Astrocyte (in vitro differentiated cells and primary cell): ENCODE measurements at regions not wholly inside any gene's neighbourhood (a gene's known extent, or its start where the extent isn't known, plus 50 kb on each side); places are given as distances from the start of the nearest gene placed in this dataset.

Source experiments
- EZH2 ChIP-seq: IDR thresholded peaks from 2 replicates; pipeline ENCODE4 v1.6.1; 2012; ENCODE audit warnings: mild to moderate bottlenecking, low read length, inconsistent platforms; ENCODE audit not compliant: insufficient read depth
- TF ChIP-seq, protein P1 (sequence below): IDR thresholded peaks from 2 replicates; pipeline ENCODE4 v1.5.1; 2011; ENCODE audit warnings: low read depth, mild to moderate bottlenecking, inconsistent platforms, low read length, moderate library complexity; ENCODE audit not compliant: insufficient read depth

DNA sequence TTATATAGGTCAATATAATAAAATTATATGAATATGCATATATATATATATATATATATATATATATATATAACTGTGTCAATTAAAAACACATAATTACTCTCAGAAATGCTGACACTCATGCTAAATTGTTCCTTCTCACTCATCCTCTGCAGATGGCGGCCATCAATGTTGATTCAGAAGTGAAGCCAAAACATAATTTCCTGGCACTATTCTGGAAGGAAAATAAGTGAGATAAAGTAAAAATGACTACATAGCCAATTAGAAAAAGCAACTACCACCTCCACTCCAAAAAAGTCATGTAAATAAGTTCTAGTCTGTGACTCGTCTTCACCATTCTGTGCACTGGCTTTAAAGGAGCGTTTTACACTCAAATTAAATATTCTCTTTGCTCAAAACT lies 423.3 kb downstream of the EFNB2 start:
- TF ChIP-seq, protein P1, sequence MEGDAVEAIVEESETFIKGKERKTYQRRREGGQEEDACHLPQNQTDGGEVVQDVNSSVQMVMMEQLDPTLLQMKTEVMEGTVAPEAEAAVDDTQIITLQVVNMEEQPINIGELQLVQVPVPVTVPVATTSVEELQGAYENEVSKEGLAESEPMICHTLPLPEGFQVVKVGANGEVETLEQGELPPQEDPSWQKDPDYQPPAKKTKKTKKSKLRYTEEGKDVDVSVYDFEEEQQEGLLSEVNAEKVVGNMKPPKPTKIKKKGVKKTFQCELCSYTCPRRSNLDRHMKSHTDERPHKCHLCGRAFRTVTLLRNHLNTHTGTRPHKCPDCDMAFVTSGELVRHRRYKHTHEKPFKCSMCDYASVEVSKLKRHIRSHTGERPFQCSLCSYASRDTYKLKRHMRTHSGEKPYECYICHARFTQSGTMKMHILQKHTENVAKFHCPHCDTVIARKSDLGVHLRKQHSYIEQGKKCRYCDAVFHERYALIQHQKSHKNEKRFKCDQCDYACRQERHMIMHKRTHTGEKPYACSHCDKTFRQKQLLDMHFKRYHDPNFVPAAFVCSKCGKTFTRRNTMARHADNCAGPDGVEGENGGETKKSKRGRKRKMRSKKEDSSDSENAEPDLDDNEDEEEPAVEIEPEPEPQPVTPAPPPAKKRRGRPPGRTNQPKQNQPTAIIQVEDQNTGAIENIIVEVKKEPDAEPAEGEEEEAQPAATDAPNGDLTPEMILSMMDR, result no peak
- TF ChIP-seq EZH2, result no peak
